ENCODE measurements at regions not wholly inside any gene's neighbourhood (a gene's known extent, or its start where the extent isn't known, plus 50 kb on each side); places are given as distances from the start of the nearest gene placed in this dataset.
A peak's percentile ranks its signal among the peaks of the same experiment; 100 is the strongest.

GRCh38 chr9:81119591-81119990 is 569.8 kb downstream of the TLE1 start:
- no peak for DNase-seq (ENCODE audit: low read depth)

DNA sequence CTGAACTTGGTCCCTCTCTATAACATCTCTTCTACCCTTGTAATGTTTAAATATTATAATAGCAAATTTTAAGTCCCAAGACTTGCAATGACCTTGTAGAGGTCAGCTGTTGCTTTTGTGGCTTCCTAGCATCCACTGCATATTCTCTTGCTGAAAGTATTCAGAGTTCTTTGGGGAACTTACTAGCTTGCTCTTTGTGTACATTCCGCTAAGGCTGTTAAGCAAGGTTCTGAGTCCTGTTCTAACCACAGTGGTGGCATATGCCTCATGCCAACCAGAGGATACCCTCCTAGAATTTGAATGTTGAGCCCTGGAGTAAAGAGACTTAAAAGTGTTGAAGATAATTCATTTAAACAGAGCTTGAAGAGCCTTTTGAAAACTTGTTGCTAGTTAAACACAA is 570.9 kb downstream of the TLE1 start:
- DNase-seq (ENCODE audit: low read depth) = no peak

DNA sequence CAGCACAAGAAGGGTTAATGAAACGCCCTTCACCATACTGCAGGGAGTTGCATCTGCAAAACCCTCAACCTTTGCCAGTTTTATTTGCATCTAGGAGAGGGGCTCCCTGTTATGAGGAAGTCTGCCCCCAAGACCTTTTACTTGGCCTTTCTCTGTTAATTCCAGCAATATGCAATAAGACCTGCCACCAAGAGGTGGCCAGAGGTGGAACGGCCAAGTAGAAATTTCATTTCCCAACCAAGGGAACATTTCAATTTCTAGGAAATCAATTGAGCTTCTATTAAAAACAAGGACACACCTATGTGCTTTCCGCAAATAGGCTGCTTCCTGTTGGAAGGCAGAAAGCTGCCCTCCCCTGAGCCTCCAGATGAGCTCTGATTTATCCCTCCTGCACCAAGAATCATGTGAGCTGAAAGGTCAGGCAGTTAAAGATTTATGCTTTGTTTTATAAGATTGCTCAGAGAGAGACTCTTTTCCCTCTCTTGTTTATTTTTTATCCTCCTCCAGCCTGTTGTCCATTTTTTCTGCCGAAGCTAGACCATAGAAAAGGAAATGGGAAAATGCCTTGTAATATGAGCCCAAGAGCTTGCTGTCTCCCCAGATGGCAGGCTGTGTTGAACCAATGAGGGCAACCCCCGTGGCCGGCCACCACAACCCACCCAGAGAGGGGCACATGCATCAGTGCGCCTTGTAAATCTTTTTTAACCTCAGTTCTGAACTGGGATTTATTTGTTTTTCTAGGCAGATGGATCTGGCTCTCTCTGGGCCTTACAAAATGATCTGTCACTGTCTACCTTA is 572.8 kb downstream of the TLE1 start:
- DNase-seq (ENCODE audit: low read depth) = no peak

DNA sequence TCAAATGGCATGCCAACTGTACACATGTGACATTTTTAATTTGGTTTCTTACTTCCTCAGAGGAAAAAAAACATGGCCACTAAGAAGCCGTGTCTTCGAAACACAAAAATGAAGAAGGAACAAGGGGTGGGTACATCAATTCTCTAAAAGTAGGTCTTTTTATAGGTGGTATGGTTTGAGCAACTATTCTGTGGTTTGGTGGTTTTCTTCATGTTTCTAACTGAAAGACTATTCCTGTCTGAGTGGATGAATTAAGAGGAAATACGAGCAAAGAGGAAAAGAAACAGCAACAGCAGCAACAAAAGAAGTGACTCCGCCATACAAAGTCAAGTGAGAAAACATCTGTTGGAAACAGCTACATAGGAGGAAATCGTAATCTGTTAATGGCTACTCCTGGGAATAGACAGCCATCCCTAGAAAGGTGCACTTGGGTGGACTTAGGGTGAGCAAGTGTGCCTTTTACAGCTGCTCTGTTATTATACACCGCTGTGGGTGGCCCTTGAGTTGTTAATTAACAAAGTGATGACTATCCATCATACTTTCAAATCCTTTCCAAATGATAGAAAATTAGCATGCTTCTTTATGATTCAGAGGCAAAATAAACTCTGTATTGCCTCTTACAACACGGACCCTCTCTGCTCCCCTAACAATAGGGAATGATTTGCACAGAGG is 575.8 kb downstream of the TLE1 start:
- DNase-seq (ENCODE audit: low read depth) = peak; percentile 24

- no peak for DNase-seq (ENCODE audit: low read depth)
Measured at GRCh38 chr9:81112627-81113452, 576.5 kb downstream of the TLE1 start.

GRCh38 chr9:81108821-81109220 is 580.5 kb downstream of the TLE1 start:
- no peak for DNase-seq (ENCODE audit: low read depth)

DNA sequence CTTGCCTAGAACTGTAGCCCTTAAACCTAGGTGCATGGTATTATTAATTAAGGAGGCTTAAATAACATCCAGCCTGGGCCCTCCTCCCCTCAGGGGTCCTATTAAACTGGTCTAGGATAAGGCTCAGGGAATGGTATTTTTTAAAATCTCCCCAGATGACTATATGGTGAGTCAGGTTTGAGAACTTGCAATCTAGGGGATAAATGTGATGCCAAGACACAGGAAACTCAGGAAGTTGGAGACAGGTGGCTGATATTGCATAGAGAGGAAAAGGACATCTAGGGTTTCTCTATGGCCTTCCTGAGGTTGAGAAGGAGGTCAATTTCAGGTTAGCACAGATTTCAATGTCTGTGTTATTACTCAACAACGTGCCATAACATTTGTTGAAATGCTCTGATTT is 581.0 kb downstream of the TLE1 start:
- DNase-seq (ENCODE audit: low read depth) = no peak

DNA sequence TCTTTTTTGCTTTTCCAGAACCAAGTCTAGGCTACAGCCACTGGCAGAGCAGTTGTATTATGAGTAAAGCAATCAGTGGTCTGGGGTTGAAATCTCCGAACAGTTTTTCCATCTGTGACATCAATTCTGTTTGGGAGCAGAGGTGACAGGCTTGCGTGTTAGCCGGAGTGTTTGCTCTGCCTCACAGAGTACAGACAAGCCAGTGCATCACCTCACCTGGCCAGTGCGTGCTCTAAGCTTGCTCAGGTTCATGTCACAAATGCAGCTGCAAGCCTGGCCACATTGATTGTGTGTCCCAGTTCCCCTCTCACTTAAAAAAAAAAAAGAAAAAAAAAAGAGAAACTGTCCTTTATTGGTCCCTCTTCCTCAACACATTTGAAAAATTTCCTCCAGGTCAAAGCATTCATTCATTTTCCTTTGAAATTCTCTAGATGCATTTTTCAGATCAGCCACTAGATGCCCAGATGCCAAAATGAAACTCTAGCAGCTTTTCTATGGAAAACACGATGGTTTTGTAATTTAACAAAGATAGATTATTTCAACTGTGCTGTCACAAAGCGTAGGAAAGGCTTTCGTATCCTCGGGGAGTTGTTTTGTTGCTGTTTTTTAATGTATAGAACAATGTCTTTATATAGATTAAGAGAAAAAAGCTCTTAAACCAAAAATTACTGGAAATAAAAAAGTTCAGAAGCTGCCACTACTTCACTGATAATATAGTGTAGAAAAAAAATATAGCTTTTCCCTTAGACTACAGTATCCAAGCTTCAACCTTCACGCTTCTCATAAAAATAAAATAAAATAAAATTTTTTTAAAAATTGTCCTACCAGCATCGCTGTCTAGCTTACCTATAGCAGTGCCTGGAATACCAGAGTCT is 585.5 kb downstream of the TLE1 start:
- DNase-seq (ENCODE audit: low read depth) = no peak

DNA sequence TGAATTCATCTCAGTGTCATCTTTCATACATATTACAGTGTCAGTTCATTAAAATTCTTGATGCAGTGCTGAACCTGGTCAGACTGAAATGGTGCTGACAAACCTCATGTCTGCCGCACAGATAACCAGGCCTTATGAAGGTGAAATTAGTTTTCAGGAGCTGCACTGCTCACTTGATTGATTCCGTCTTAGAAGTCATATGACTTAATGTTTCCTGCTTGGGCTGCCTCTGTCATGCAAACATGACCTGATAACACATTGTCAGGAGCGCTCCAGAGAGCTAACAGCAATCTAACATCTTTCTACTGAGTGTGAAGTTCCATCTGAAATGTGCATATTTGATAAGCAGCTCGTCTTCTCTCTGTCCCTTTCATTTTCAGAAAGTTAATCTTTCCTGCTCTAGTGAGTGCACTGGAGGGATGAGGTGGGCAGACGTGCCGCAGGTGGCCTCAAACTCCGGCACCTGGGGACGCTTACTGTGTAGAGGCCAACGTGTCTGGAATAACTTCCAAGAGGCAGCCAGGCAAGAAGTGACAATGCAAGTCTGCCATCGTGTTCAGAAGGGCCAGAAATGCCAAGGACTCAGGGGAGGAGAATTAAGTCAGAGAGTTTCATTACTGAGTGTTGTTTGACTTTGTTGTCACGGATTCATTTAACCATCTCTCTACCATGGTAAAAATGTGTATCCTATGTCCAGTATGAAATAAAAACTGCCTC is 592.1 kb downstream of the TLE1 start:
- DNase-seq (ENCODE audit: low read depth) = no peak

DNA sequence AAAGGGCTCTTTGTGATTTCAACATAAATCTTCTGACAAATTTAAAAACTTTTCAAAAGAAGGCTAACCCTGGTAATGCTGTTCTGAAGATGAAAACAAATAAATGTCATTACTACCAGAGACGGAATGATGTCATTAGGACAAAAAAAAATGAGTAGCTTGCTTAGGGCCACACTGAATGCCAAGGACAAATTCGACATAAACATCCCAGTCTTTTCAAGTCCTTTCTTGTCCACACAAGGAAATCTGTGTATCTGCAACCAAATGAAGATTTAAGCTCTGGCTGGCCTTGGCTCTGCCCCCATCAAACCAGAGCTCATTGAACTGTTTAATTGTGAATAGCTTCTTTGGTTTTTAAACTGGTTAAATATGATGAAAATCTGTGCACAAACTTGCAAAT is 592.7 kb downstream of the TLE1 start:
- no peak for DNase-seq (ENCODE audit: low read depth)

DNA sequence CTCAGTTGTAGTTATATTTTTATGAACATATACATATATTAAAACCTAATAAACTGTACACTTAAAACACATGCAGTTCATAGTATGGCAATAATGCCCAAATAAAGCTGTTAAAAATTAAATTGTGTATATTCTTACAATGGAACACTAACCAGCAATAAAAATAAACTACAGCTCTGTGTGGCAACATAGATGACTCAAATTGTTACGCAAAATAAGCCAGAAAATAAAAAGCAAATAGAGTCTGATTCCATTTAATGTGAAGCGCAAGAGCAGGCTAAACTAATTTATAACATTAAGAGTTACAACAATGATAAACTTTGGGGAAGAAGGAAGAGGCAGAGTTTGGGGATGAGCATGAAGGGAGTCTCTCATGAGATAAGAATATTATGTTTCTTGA is 597.3 kb downstream of the TLE1 start:
- no peak for DNase-seq (ENCODE audit: low read depth)

- no peak for DNase-seq (ENCODE audit: low read depth)
Measured at GRCh38 chr9:81088341-81088740, 601.0 kb downstream of the TLE1 start.

GRCh38 chr9:81086416-81086815 is 602.9 kb downstream of the TLE1 start:
- DNase-seq (ENCODE audit: low read depth) = no peak

DNA sequence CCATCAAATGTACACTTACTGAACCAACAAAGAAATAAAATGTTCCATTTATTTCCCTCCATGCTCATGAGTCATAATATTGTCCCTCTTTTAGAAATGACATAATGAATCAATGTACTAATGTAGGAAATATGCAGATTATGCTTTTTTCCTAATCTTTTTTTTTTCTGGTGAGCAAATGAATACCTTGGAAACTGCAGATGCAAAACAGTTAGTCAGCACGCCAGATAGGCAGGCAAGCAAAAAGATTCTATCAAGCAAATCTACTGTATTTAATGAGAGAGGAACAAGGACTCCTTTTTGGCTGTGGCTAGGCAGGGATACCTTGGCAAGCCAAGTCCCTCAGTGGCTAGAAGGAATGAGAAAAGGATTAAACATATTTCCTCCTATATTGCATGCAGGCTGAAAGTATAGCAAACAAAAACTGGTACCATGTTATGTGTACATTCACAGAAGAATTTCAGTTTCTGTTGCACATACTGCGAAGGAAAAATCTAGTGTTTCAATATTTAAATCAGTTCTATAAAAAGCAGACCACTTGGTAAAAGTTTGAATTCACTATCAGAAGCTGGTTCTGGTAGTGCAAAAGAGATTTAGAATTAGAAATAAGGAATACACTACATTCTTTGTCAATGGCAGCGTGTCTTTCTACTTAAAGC is 605.4 kb downstream of the TLE1 start:
- DNase-seq (ENCODE audit: low read depth) = no peak

GRCh38 chr9:81083067-81083466 is 606.3 kb downstream of the TLE1 start:
- DNase-seq (ENCODE audit: low read depth) = no peak

GRCh38 chr9:81082221-81082620 is 607.1 kb downstream of the TLE1 start:
- DNase-seq (ENCODE audit: low read depth) = no peak

DNA sequence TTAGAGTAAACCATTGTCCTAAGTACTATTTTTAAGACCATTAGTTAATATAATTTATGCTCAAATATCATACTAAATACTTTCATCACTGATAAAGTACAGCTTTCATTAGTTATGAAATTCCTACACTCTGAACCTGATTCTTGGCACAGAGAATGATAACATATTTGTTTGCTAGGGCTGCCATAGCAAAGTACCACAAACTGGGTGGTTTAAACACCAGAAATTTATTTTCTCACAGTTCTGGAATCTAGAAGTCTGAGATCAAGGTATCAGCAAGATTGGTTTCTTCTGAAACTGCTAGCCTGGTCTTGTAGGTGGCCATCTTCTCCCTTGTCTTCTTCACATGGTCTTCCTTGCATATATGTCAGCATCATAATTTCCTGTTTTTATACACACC is 608.4 kb downstream of the TLE1 start:
- DNase-seq (ENCODE audit: low read depth) = no peak

DNA sequence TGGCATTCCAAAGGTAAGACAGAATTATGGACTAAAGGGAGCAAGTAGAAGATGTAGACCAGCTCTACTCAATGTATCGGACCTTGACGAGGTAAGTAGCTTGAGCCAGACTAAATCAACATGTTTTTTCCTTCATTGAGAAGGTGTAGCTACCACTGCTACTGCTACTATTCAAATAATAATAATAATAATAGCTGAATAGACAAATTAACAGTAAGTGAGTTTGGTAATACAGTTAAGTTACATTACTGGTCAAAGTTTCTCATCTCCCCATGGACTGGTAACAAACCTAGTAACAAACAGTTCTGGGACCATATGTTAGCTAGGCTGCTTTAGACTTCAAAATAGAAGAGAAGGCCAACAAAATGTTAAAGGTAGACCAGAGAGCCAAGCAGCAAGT is 609.2 kb downstream of the TLE1 start:
- DNase-seq (ENCODE audit: low read depth) = no peak

GRCh38 chr9:81079055-81079454 is 610.3 kb downstream of the TLE1 start:
- no peak for DNase-seq (ENCODE audit: low read depth)

DNA sequence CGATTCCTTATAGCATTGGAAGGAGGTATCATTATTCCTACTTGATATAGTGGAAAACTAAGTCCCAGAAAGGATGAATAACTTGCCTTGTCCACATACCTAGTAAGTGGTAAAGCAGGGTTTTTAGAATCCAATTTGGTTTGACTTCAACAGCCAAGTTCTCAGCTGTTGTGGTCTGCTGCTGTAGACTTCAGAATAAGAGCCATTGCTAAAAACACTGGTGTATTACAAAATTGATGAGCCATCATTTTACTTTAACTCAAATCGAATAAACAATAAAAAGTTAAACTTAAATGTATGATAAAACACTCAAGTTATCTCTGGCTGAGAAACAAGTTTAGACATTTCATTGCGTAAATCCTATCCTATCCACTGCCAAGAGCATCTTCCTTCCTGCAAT is 610.8 kb downstream of the TLE1 start:
- no peak for DNase-seq (ENCODE audit: low read depth)

Data from forelimb muscle (tissue), 1 donor.